ENCODE measurements at regions not wholly inside any gene's neighbourhood (a gene's known extent, or its start where the extent isn't known, plus 50 kb on each side); places are given as distances from the start of the nearest gene placed in this dataset.
A peak's percentile ranks its signal among the peaks of the same experiment; 100 is the strongest.
"Not testable (repeated sequence)": the region's sequence is repeated elsewhere in the genome, so short reads cannot be mapped to it uniquely, and the experiment has no call there.

DNA sequence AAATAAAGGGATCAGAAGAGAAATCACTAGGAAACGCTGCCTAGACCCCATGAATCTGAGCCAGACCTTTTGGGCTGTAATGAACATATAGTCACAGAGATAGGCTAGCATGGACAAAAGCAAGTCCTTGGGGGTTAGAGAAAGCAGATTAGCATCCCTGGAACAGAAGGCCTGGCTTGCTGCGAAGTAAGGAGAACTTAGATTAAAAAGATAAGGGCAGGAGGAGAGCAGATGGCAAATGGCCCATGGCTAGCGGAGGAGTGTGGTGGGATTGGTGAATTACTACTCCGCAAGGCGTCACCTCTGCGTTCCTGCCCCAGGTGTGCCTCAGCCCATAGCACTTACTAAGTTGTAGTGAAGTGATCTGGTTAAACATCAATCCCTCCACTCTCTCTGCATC is 92.3 kb upstream of the ZNF438 start:
- DNase-seq, result no peak

- no peak for DNase-seq
Observed at GRCh38 chr10:31124852-31125251, 93.2 kb upstream of the ZNF438 start.

DNA sequence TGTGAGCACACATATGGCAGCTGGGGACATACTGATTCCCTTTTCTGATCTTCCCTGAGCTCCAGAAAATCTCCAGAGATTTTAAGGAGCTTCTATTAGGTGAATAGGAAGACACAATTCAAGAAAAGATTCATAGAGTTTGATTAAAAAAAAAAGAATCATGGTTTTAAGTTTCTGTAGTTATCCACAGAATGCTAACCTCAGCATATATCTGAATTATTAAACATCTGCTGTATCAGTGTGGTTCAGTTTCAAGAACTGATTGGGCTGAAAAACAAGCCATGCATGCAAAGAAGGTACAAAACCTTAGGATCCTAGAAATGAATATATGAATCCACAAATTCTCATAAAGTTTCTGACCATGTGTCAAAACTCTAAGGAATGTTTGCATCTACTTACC is 94.1 kb upstream of the ZNF438 start:
- no peak for DNase-seq

- no peak for DNase-seq
Observed at GRCh38 chr10:31126593-31126992, 94.9 kb upstream of the ZNF438 start.

GRCh38 chr10:31128536-31128935 is 96.9 kb upstream of the ZNF438 start:
- DNase-seq, result no peak

DNA sequence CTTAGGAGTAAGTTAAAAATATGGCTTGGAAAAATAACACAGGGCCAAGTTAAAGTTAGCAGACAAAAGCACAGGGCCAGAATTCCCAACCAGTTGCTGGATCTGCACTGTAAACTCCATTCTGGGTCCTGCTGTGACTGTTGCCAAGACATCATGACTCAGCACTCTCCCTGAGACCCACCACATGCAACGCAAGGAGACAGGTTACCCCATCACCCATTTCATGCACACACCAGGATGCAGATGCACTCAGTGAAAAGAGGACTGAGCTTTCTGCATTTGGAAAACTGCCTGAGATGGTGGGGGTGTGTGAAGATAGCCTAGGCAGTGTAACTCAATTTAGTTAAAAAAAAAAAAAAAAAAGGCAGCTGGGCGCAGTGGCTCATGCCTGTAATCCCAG is 97.6 kb upstream of the ZNF438 start:
- peak in 5 of 51 donors; percentile 2 to 23 (median 13) for DNase-seq

- DNase-seq, result no peak
Observed at GRCh38 chr10:31129880-31130405, 98.3 kb upstream of the ZNF438 start.

DNA sequence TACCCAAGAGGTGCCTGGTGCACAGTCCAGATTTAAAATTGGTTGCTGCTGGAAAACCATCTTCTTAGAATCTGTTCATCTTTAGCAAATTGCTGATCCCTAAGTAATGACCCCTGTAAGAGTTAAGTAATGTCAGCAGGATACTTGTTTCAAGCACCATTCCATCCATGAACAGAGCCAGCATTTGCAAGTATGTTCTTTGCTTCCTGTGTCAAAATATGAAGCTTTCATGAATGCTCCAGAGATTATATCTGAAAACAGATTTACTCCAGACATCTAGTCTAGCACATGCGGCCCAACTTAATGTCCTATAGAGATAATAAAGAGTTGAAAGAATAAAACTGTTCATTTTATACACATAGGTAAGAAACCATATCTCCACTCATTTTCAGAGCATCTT is 98.7 kb upstream of the ZNF438 start:
- DNase-seq, result no peak

DNA sequence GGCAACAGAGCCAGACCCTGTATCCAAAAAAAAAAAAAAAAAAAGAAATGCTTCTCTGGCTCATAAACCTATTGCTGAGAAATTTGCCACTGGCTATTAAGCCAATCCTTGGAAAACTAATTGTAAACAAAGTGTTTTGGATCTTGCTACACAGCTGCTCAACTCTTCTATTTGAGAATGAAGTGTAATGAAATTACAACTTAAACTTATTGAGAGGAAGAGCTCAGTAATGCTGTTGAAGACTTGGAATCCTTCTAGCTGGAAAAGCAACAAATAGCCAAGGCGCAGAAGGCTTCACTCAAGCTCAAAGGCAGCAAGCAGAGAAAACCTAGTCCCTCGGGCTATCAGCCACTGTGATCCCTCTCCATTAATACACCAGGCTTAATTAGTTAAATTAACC is 99.6 kb upstream of the ZNF438 start:
- no peak for DNase-seq

GRCh38 chr10:31132681-31133244 is 101.1 kb upstream of the ZNF438 start:
- no peak for DNase-seq

DNA sequence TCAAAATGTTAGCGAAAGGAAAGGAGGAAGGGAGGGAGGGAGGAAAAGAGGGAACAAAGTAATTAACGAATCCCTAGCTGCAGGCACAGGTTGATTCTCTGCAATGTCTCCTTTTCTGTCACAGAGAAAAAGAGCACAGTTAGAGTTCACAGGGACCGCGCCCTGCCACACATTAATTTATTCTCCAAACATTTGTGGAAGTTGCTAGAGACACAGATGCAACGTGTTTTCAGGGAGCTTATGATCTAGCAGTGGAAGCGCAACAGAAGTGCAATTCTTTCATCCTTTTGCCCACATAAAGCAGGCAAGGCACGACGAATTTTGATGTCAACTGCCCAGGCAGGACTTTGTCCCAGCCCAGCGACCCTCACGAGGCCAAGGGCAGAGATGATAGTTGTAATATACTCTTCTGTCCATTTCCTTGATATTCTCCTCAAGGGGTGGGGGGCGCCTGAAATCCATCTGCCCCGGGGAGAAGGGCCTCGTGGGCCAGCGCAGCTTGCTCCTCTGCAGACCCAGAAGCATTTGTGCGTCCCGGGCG is 101.7 kb upstream of the ZNF438 start:
- DNase-seq, result peak in 1 of 51 donors; percentile 63

DNA sequence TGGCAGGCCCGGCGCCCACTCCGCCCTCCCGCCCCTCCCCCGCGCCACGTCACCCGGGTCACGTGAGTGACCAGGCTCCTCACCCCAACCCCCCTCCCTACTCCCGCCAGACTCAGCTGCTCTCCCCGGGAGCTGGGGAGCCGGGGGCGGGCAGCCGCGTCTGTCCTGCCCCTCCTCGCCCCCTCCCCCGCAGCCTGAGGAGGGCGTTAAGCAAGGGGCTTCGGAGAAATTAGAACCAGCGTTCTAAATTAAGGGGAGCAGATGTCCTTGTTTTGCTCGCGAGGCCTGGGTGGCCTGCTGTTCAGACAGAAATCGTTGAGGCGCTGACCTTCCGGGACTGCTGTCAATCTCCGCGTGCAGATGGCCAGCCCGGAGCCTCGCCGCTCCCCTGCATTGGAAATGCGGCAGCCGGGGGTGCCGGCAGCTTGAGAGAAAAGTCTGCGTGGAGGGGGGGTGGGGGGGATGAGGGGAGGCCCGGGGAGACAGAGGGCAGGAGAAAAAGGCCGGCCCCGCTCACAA is 102.2 kb upstream of the ZNF438 start:
- DNase-seq, result peak; percentile 41 to 92 (median 81)

GRCh38 chr10:31134311-31134952 is 102.8 kb upstream of the ZNF438 start:
- peak in 33 of 51 donors; percentile 41 to 82 (median 68) for DNase-seq

GRCh38 chr10:31135171-31135570 is 103.5 kb upstream of the ZNF438 start:
- DNase-seq, result no peak

DNA sequence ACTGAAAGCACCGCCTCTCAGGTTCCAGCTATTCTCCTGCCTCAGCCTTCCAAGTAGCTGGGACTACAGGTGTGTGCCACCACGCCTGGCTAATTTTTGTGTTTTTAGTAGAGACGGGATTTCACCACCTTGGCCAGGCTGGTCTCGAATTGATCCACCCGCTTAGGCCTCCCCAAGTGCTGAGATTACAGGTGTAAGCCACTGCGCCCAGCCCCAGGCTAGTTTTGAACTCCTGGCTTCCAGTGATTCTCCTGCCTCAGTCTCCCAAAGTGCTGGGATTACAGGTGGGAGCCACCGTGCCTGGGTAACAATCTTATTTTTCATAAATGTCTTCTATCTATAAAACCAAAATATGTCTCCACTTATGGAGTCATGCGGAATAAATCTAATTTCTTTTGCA is 104.1 kb upstream of the ZNF438 start:
- DNase-seq, result not testable (repeated sequence)

GRCh38 chr10:31136386-31136785 is 104.7 kb upstream of the ZNF438 start:
- no peak for DNase-seq

- DNase-seq, result no peak
Observed at GRCh38 chr10:31136930-31137885, 105.5 kb upstream of the ZNF438 start.

GRCh38 chr10:31138026-31138553 is 106.4 kb upstream of the ZNF438 start:
- no peak for DNase-seq

- DNase-seq, result no peak
Observed at GRCh38 chr10:31139497-31139896, 107.8 kb upstream of the ZNF438 start.

DNA sequence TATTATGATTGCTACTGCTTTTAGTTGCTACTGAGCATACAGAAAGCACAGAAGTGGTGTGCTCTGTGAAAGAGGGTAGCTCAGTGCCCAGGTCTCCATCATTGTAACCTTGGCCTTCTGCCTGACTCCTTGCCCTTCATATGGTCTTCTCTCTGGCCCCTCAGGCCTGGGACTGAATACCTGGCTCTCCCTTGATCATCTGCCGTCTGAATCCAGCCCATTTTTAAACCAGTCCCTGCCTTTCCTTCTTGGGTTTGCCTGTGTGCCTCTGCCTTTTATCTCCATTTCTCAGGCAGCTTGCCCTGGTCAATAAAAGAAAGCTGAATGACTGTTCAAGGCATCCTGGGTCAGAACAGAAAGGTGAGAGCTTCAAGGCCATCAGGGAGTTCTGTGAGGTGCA is 109.1 kb upstream of the ZNF438 start:
- DNase-seq, result no peak

- no peak for DNase-seq
Observed at GRCh38 chr10:31142026-31142425, 110.4 kb upstream of the ZNF438 start.

Measured in hypothalamus (tissue), 51 donors.